HepG2 (cell line): ENCODE measurements at regions not wholly inside any gene's neighbourhood (a gene's known extent, or its start where the extent isn't known, plus 50 kb on each side); places are given as distances from the start of the nearest gene placed in this dataset.

Source experiments
- ATAC-seq: fragments of 200-7000 bp; cut with Tn5 transposase; 3 replicates; pipeline ENCODE4 v1.9.1; 2020; ENCODE audit warnings: mild to moderate bottlenecking, moderate library complexity
- BruUV-seq: library from RNA; stranded (reverse); fragments of 400-500 nt; replicated peaks from 2 replicates; lab custom pipeline; 2021; lab: Mats Ljungman, UMichigan
- CTCF ChIA-PET: fragments of 300-600 bp; formaldehyde crosslinking; extraction: SDS; loops from one replicate; lab custom pipeline; 2021; ENCODE audit warnings: low total read pairs, inconsistent platforms, low intra/inter-chr PET ratio; lab: Yijun Ruan, JAX
- POLR2A ChIA-PET: fragments of 350-600 bp; sonication (Branson Sonifier 250); formaldehyde crosslinking; loops from one replicate; lab custom pipeline; 2020; ENCODE audit warnings: antibody characterized with exemption, inconsistent platforms; lab: Yijun Ruan, JAX
- DNase-seq: peaks from one replicate; pipeline ENCODE4 v3.0.0-alpha.2; 2015; ENCODE audit warnings: low spot score
- FAIRE-seq: peaks from 3 replicates; lab custom pipeline; 2011; peaks lifted over from hg19 to GRCh38; lab: Jason Lieb, UNC
- H2AFZ ChIP-seq: one replicate; pipeline ENCODE4 v1.6.1; 2011; ENCODE audit warnings: low read length, inconsistent platforms
- H3K27ac ChIP-seq: fragments of 300-600 bp; 3 replicates; pipeline ENCODE4 v1.8.0; 2011; ENCODE audit warnings: mixed run types, mild to moderate bottlenecking, mixed read lengths, low read length, inconsistent platforms; ENCODE audit not compliant: insufficient read depth; ENCODE audit errors: extremely low read length
- H3K27me3 ChIP-seq, 2 experiments: fragments of 200-600 bp in 1 of 2; 2 replicates in 1 of 2; 3 replicates in 1 of 2; pipeline versions ENCODE4 v1.6.0 to v1.8.0; 2011; ENCODE audit warnings: low read length in 2 of 2, mild to moderate bottlenecking in 2 of 2, moderate library complexity in 2 of 2, inconsistent platforms in 1 of 2; ENCODE audit not compliant: insufficient read depth in 2 of 2, control insufficient read depth in 1 of 2
- H3K36me3 ChIP-seq, 2 experiments: fragments of 200-600 bp in 1 of 2; replicated peaks in 1 of 2; 2 replicates in 1 of 2; 3 replicates in 1 of 2; pipeline versions ENCODE4 v1.5.1 to v1.8.0; 2011; ENCODE audit warnings: low read length in 2 of 2, inconsistent platforms in 1 of 2; ENCODE audit not compliant: insufficient read depth in 2 of 2, control insufficient read depth in 1 of 2
- H3K4me1 ChIP-seq: 2 replicates; pipeline ENCODE4 v1.5.1; 2012; ENCODE audit warnings: low read length, inconsistent platforms; ENCODE audit not compliant: insufficient read depth
- H3K4me2 ChIP-seq: 2 replicates; pipeline ENCODE4 v1.6.0; 2011; ENCODE audit warnings: low read depth, low read length, inconsistent platforms
- H3K4me3 ChIP-seq, 3 experiments: fragments of 200-600 bp in 1 of 3; sonication (generic), shearing (Covaris generic) in 1 of 3; replicated peaks in 1 of 3; 2 replicates each; pipeline ENCODE4 v1.5.1; 2011 to 2016; ENCODE audit warnings: low read length in 3 of 3, inconsistent platforms in 2 of 3, low read depth in 2 of 3, mild to moderate bottlenecking in 2 of 3, control low read depth in 1 of 3, mixed read lengths in 1 of 3; ENCODE audit not compliant: insufficient read depth in 1 of 3
- H3K79me2 ChIP-seq: one replicate; pipeline ENCODE4 v1.6.1; 2011; ENCODE audit warnings: low read length, inconsistent platforms; ENCODE audit not compliant: insufficient read depth
- H3K9ac ChIP-seq: 2 replicates; pipeline ENCODE4 v1.6.0; 2011; ENCODE audit warnings: mild to moderate bottlenecking, low read depth, low read length, inconsistent platforms; ENCODE audit not compliant: insufficient read depth
- H3K9me3 ChIP-seq: 2 replicates; pipeline ENCODE4 v1.5.1; 2012; ENCODE audit warnings: mild to moderate bottlenecking, low read length
- H4K20me1 ChIP-seq: 2 replicates; pipeline ENCODE4 v1.6.0; 2011; ENCODE audit warnings: inconsistent platforms, mild to moderate bottlenecking, low read length, moderate library complexity; ENCODE audit not compliant: insufficient read depth
- ATM ChIP-seq: fragments of 450-650 bp; IDR thresholded peaks from 2 replicates; pipeline ENCODE4 v1.7.1; 2017; ENCODE audit warnings: mild to moderate bottlenecking, borderline replicate concordance
- CENPX ChIP-seq: sonication (generic); formaldehyde crosslinking; IDR thresholded peaks from 2 replicates; pipeline ENCODE4 v1.9.0; 2021; ENCODE audit warnings: mild to moderate bottlenecking, missing genetic modification reagents, moderate library complexity
- EP300 ChIP-seq, 3 experiments: sonication (generic) in 1 of 3; formaldehyde crosslinking in 1 of 3; IDR thresholded peaks; 2 replicates each; pipeline versions ENCODE4 v1.5.1 to v1.6.1; 2011 to 2020; ENCODE audit warnings: low read depth in 2 of 3, low read length in 2 of 3, borderline replicate concordance in 1 of 3, improper control_type of control experiment in 1 of 3, mild to moderate bottlenecking in 1 of 3, missing genetic modification reagents in 1 of 3, moderate library complexity in 1 of 3
- HDAC6 ChIP-seq: fragments of 200-600 bp; sonication (generic); IDR thresholded peaks from 2 replicates; pipeline ENCODE4 v1.7.0; 2017; ENCODE audit warnings: mild to moderate bottlenecking, antibody characterized with exemption, low read length, low read depth
- SAFB2 ChIP-seq: sonication (generic); formaldehyde crosslinking; IDR thresholded peaks from 2 replicates; pipeline ENCODE4 v1.5.1; 2020; ENCODE audit warnings: missing genetic modification reagents, low read depth, mild to moderate bottlenecking, borderline replicate concordance
- TAF15 ChIP-seq: fragments of 200-400 bp; formaldehyde crosslinking; IDR thresholded peaks from one replicate; pipeline ENCODE4 v1.6.1; 2018; ENCODE audit warnings: mild to moderate bottlenecking, low read depth, low read length; ENCODE audit not compliant: poor library complexity, severe bottlenecking
- ZNF709 ChIP-seq: sonication (generic); formaldehyde crosslinking; IDR thresholded peaks from 2 replicates; pipeline ENCODE4 v1.5.0; 2020; ENCODE audit warnings: mild to moderate bottlenecking, missing genetic modification reagents
- ZNF720 ChIP-seq: sonication (generic); formaldehyde crosslinking; IDR thresholded peaks from 2 replicates; pipeline ENCODE4 v1.4.0; 2020; ENCODE audit warnings: missing genetic modification reagents
- WGBS: methylation state at CpG from one replicate; pipeline ENCODE4 v1.1.6; 2017; ENCODE audit warnings: low lambda C conversion rate; 5-methylcytosine and 5-hydroxymethylcytosine counted together
- in situ Hi-C: cut with HindIII; loops from 2 replicates; pipeline ENCODE4 v1.10.0; 2017; ENCODE audit warnings: low pct_unique_long_range_greater_than_20kb; ENCODE audit not compliant: extremely low pct_ligation_motif_present
- intact Hi-C: fragments of 100-400 bp; cut with micrococcal nuclease; formaldehyde crosslinking; loops from one replicate; pipeline ENCODE4 v1.10.0; 2022; ENCODE audit not compliant: unreplicated experiment
- TF ChIP-seq, protein P1 (sequence below): sonication (generic); formaldehyde crosslinking; IDR thresholded peaks from 2 replicates; pipeline ENCODE4 v1.5.1; 2020; ENCODE audit warnings: missing genetic modification reagents, mild to moderate bottlenecking, borderline replicate concordance
- TF ChIP-seq, protein P2 (sequence below): sonication (generic); formaldehyde crosslinking; IDR thresholded peaks from 2 replicates; pipeline ENCODE4 v1.4.0; 2020; ENCODE audit warnings: missing genetic modification reagents

DNA sequence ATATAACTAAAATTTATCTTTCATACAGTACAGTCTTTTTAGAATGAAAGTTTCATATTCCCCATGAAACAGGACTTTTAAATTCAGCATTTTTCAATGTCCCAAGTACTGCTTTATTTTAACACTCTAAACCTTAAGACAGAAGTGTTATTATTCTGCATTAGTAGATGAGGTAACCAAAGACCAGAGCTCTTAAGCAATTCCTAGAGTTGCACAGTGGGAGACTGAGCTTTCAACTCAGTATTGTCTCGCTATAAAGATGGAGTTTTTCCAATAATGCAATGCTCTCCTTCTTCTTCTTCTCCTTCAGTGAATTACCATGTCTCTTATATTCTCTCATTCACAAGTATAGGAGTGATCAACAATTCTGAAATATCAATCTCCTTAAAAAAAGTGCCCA lies 479.7 kb downstream of the CETN3 start:
- TF ChIP-seq ATM (no peak), CENPX (CRISPR knock-in tag) (no peak), EP300 (IDR thresholded peaks at IDR 0.05; ENCODE audit: low read depth in 2 of 2, low read length in 2 of 2) (no peak), EP300 (CRISPR knock-in tag; IDR thresholded peaks at IDR 0.05; ENCODE audit: borderline replicate concordance) (no peak), ZNF720 (CRISPR knock-in tag) (no peak), TAF15 (no peak)
- TF ChIP-seq, protein P1, sequence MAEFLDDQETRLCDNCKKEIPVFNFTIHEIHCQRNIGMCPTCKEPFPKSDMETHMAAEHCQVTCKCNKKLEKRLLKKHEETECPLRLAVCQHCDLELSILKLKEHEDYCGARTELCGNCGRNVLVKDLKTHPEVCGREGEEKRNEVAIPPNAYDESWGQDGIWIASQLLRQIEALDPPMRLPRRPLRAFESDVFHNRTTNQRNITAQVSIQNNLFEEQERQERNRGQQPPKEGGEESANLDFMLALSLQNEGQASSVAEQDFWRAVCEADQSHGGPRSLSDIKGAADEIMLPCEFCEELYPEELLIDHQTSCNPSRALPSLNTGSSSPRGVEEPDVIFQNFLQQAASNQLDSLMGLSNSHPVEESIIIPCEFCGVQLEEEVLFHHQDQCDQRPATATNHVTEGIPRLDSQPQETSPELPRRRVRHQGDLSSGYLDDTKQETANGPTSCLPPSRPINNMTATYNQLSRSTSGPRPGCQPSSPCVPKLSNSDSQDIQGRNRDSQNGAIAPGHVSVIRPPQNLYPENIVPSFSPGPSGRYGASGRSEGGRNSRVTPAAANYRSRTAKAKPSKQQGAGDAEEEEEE (CRISPR knock-in tag): no peak
- H3K4me2 ChIP-seq: no peak overlapping the region
- no peak overlapping the region for H3K27ac ChIP-seq
- H3K36me3 ChIP-seq: no peaks in the 10 kb centered on the region
- H2AFZ ChIP-seq: no peak overlapping the region
- BruUV-seq: no TSS peak
- H3K79me2 ChIP-seq: no peaks in the 10 kb centered on the region
- peaks cover 18% of the 10 kb centered on the region for H3K9me3 ChIP-seq
- no peak overlapping the region for H3K4me3 ChIP-seq
- no peaks in the 10 kb centered on the region for H3K27me3 ChIP-seq
- ATAC-seq (no peak), FAIRE-seq (no peak), DNase-seq (no peak)
- in situ Hi-C loops (no loop called here), intact Hi-C loops (no loop called here)
- no peak overlapping the region for H3K9ac ChIP-seq
- H4K20me1 ChIP-seq: no peaks in the 10 kb centered on the region
- ChIA-PET CTCF (no interaction called here), POLR2A (no interaction called here)
- no peaks in the 10 kb centered on the region for H3K4me1 ChIP-seq
- 0% methylated on average over 1 of the region's 1 CpG for WGBS

DNA sequence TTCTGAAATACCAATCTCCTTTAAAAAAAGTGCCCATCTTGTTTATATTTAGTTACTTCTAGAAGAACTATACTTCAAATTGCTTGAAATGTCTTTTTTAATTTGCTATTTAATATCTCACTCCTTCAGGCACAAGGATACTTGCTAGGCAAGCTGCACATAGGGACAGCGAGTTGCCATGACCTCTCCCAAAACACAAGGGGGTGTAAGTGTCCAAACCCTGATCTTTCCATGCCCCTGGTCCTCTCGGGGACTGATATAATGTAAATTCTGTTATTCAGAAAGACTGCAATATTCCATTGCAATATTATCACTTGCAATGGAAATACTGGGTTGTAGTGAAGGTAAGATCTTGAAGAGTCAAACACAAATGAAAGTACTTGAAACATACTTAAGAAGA lies 480.4 kb downstream of the CETN3 start:
- DNase-seq: no peak
- POLR2A ChIA-PET: no interaction called here
- intact Hi-C loops: no loop called here
- 0% methylated on average over 2 of the region's 2 CpGs for WGBS
- H3K4me1 ChIP-seq: no peaks in the 10 kb centered on the region
- BruUV-seq: no TSS peak
- ATAC-seq: no peak
- no peak overlapping the region for H3K27ac ChIP-seq
- no peaks in the 10 kb centered on the region for H3K36me3 ChIP-seq
- CTCF ChIA-PET: no interaction called here
- H3K27me3 ChIP-seq: no peaks in the 10 kb centered on the region
- H3K9me3 ChIP-seq: peaks cover 25% of the 10 kb centered on the region
- FAIRE-seq: no peak
- H4K20me1 ChIP-seq: no peaks in the 10 kb centered on the region
- no peak overlapping the region for H3K9ac ChIP-seq
- no peak overlapping the region for H3K4me3 ChIP-seq
- H3K79me2 ChIP-seq: no peaks in the 10 kb centered on the region
- in situ Hi-C loops: no loop called here
- H2AFZ ChIP-seq: no peak overlapping the region
- H3K4me2 ChIP-seq: no peak overlapping the region
- TF ChIP-seq SAFB2 (CRISPR knock-in tag) (no peak), ZNF709 (no peak), HDAC6 (no peak)
- TF ChIP-seq, protein P2, sequence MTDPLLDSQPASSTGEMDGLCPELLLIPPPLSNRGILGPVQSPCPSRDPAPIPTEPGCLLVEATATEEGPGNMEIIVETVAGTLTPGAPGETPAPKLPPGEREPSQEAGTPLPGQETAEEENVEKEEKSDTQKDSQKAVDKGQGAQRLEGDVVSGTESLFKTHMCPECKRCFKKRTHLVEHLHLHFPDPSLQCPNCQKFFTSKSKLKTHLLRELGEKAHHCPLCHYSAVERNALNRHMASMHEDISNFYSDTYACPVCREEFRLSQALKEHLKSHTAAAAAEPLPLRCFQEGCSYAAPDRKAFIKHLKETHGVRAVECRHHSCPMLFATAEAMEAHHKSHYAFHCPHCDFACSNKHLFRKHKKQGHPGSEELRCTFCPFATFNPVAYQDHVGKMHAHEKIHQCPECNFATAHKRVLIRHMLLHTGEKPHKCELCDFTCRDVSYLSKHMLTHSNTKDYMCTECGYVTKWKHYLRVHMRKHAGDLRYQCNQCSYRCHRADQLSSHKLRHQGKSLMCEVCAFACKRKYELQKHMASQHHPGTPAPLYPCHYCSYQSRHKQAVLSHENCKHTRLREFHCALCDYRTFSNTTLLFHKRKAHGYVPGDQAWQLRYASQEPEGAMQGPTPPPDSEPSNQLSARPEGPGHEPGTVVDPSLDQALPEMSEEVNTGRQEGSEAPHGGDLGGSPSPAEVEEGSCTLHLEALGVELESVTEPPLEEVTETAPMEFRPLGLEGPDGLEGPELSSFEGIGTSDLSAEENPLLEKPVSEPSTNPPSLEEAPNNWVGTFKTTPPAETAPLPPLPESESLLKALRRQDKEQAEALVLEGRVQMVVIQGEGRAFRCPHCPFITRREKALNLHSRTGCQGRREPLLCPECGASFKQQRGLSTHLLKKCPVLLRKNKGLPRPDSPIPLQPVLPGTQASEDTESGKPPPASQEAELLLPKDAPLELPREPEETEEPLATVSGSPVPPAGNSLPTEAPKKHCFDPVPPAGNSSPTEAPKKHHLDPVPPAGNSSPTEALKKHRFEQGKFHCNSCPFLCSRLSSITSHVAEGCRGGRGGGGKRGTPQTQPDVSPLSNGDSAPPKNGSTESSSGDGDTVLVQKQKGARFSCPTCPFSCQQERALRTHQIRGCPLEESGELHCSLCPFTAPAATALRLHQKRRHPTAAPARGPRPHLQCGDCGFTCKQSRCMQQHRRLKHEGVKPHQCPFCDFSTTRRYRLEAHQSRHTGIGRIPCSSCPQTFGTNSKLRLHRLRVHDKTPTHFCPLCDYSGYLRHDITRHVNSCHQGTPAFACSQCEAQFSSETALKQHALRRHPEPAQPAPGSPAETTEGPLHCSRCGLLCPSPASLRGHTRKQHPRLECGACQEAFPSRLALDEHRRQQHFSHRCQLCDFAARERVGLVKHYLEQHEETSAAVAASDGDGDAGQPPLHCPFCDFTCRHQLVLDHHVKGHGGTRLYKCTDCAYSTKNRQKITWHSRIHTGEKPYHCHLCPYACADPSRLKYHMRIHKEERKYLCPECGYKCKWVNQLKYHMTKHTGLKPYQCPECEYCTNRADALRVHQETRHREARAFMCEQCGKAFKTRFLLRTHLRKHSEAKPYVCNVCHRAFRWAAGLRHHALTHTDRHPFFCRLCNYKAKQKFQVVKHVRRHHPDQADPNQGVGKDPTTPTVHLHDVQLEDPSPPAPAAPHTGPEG (CRISPR knock-in tag): no peak
